ENCODE measurements at regions not wholly inside any gene's neighbourhood (a gene's known extent, or its start where the extent isn't known, plus 50 kb on each side); places are given as distances from the start of the nearest gene placed in this dataset.

DNA sequence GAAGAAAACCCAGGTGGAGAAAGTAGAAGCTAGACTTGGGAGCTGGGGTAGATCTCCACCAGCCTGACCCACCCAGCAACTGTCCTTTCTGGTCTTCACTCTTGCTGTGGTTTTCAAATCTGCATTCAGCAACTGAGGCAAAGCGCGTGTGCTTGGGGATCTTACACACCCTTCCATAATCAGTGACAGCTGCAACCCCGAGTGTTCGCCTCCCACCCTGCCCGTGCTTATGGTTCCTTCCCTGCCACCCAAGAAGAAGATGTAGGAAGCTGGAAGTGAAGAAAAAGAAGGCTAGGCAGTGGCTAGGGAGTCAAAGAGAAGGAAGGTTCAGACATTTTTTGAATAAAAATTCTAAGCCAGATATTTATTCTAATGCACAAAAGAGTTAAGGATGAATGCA, 162.6 kb upstream of the CCND2 start:
- no CpG with 5 or more reads among the region's 5 CpGs for WGBS (ENCODE audit: insufficient coverage)

DNA sequence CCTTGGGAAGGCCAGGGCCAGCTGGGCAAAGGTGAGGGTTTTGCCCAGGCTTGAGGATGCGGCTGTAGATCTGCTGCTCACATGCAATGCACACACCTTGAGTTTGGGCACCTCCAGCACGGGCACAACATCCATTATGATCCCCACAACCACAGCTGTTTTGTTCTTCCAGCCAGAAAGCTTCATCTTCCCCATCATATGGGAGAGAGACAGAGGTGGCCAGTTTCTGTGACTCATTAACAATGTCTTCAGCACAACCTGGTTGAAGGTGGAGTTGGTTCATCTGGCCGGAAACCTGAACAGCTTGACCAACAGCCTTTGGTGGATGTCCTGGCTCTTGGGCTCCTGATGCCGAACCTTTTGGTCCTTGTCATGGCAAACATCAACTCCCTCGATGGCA, 163.7 kb upstream of the CCND2 start:
- no peaks in the 10 kb centered on the region for H3K79me2 ChIP-seq (ENCODE audit: insufficient read depth, low read length)
- peaks cover 16 to 20% of the 10 kb centered on the region in 2 donors for H3K4me1 ChIP-seq (ENCODE audit: control insufficient read depth in 1 of 2, insufficient read depth in 2 of 2, low read length in 2 of 2)
- no peaks in the 10 kb centered on the region for H3K36me3 ChIP-seq (replicated peaks in 1 of 2; ENCODE audit: control insufficient read depth in 1 of 2, insufficient read depth in 2 of 2, low read length in 2 of 2)
- H4K20me1 ChIP-seq (ENCODE audit: insufficient read depth, low read length), result no peaks in the 10 kb centered on the region
- intact Hi-C loops (cut with micrococcal nuclease), result loop anchor here (5.0 kb wide), 3 partner anchors 37 to 167 kb away; no protein-coding TSS in a partner anchor
- no peak overlapping the region for H3K27ac Mint-ChIP-seq
- H3K27ac ChIP-seq (ENCODE audit: low read depth in 1 of 2, low read length in 2 of 2), result no peak overlapping the region
- H3K9me3 ChIP-seq (replicated peaks in 1 of 2; ENCODE audit: control insufficient read depth in 1 of 2, insufficient read depth in 1 of 2, low read length in 2 of 2), result no peaks in the 10 kb centered on the region
- WGBS (ENCODE audit: insufficient coverage), result 100% methylated on average over 2 of the region's 5 CpGs
- H3K27me3 Mint-ChIP-seq (ENCODE audit: low read depth in 3 of 3), result peaks cover 5 to 24% (median 16%) of the 10 kb centered on the region in 3 donors
- H3K9ac ChIP-seq (ENCODE audit: insufficient read depth, low read length, poor library complexity, severe bottlenecking), result no peak overlapping the region
- H3K27me3 ChIP-seq (ENCODE audit: control insufficient read depth in 2 of 2, insufficient read depth in 2 of 2, low read length in 2 of 2), result peaks cover 0 to 4% of the 10 kb centered on the region in 2 donors
- H2AFZ ChIP-seq (ENCODE audit: insufficient read depth, low read depth, low read length, poor library complexity, severe bottlenecking), result no peak overlapping the region
- no peak for DNase-seq
- peaks cover 34% of the 10 kb centered on the region for H3K4me1 Mint-ChIP-seq
- TF ChIP-seq, protein P1, sequence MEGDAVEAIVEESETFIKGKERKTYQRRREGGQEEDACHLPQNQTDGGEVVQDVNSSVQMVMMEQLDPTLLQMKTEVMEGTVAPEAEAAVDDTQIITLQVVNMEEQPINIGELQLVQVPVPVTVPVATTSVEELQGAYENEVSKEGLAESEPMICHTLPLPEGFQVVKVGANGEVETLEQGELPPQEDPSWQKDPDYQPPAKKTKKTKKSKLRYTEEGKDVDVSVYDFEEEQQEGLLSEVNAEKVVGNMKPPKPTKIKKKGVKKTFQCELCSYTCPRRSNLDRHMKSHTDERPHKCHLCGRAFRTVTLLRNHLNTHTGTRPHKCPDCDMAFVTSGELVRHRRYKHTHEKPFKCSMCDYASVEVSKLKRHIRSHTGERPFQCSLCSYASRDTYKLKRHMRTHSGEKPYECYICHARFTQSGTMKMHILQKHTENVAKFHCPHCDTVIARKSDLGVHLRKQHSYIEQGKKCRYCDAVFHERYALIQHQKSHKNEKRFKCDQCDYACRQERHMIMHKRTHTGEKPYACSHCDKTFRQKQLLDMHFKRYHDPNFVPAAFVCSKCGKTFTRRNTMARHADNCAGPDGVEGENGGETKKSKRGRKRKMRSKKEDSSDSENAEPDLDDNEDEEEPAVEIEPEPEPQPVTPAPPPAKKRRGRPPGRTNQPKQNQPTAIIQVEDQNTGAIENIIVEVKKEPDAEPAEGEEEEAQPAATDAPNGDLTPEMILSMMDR (IDR thresholded peaks at IDR 0.05), result no peak
- H3K9me3 Mint-ChIP-seq, result peaks cover 0 to 2% (median 0%) of the 10 kb centered on the region in 7 donors
- H3K4me3 Mint-ChIP-seq, result no peak overlapping the region
- H3K36me3 Mint-ChIP-seq, result no peaks in the 10 kb centered on the region
- H3K4me2 ChIP-seq (replicated peaks; ENCODE audit: extremely low read depth, low read length, poor library complexity, severe bottlenecking), result no peak overlapping the region
- no peak overlapping the region for H3K4me3 ChIP-seq (replicated peaks in 1 of 3; ENCODE audit: low read depth in 2 of 3, low read length in 3 of 3)

More for the DNA sequence above, 162.6 kb upstream of the CCND2 start:
- H3K4me1 Mint-ChIP-seq, result peaks cover 44% of the 10 kb centered on the region
- H3K9me3 ChIP-seq (replicated peaks in 1 of 2; ENCODE audit: control insufficient read depth in 1 of 2, insufficient read depth in 1 of 2, low read length in 2 of 2), result no peaks in the 10 kb centered on the region
- DNase-seq, result no peak
- peaks cover 9 to 26% (median 19%) of the 10 kb centered on the region in 3 donors for H3K27me3 Mint-ChIP-seq (ENCODE audit: low read depth in 3 of 3)
- H4K20me1 ChIP-seq (ENCODE audit: insufficient read depth, low read length), result no peaks in the 10 kb centered on the region
- H3K79me2 ChIP-seq (ENCODE audit: insufficient read depth, low read length), result no peaks in the 10 kb centered on the region
- H2AFZ ChIP-seq (ENCODE audit: insufficient read depth, low read depth, low read length, poor library complexity, severe bottlenecking), result no peak overlapping the region
- peaks cover 0 to 4% of the 10 kb centered on the region in 2 donors for H3K27me3 ChIP-seq (ENCODE audit: control insufficient read depth in 2 of 2, insufficient read depth in 2 of 2, low read length in 2 of 2)
- H3K9ac ChIP-seq (ENCODE audit: insufficient read depth, low read length, poor library complexity, severe bottlenecking), result no peak overlapping the region
- H3K4me3 ChIP-seq (replicated peaks in 1 of 3; ENCODE audit: low read depth in 2 of 3, low read length in 3 of 3), result no peak overlapping the region
- H3K27ac ChIP-seq (ENCODE audit: low read depth in 1 of 2, low read length in 2 of 2), result no peak overlapping the region
- H3K9me3 Mint-ChIP-seq, result peaks cover 0 to 3% (median 0%) of the 10 kb centered on the region in 7 donors
- no peaks in the 10 kb centered on the region for H3K36me3 Mint-ChIP-seq
- intact Hi-C loops (cut with micrococcal nuclease), result loop anchor here in 1 of 2 donors (5.0 kb wide), 1 partner anchor 46 kb away; no protein-coding TSS in a partner anchor
- H3K4me2 ChIP-seq (replicated peaks; ENCODE audit: extremely low read depth, low read length, poor library complexity, severe bottlenecking), result no peak overlapping the region
- TF ChIP-seq, protein P1 (IDR thresholded peaks at IDR 0.05), result no peak
- no peak overlapping the region for H3K4me3 Mint-ChIP-seq
- no peaks in the 10 kb centered on the region for H3K36me3 ChIP-seq (replicated peaks in 1 of 2; ENCODE audit: control insufficient read depth in 1 of 2, insufficient read depth in 2 of 2, low read length in 2 of 2)
- peaks cover 21 to 24% of the 10 kb centered on the region in 2 donors for H3K4me1 ChIP-seq (ENCODE audit: control insufficient read depth in 1 of 2, insufficient read depth in 2 of 2, low read length in 2 of 2)
- no peak overlapping the region for H3K27ac Mint-ChIP-seq
